ENCODE measurements at regions not wholly inside any gene's neighbourhood (a gene's known extent, or its start where the extent isn't known, plus 50 kb on each side); places are given as distances from the start of the nearest gene placed in this dataset.

- no peaks in the 10 kb centered on the region for H3K36me3 ChIP-seq (ENCODE audit: control insufficient read depth in 2 of 2, extremely low read depth in 1 of 2, insufficient read depth in 2 of 2, low read length in 2 of 2)
- dilution Hi-C loops (cut with MboI; ENCODE audit: extremely low pct_ligation_motif_present, low sequenced_read_pairs): no loop called here
- no peak overlapping the region for H3K4me2 ChIP-seq (ENCODE audit: control insufficient read depth, extremely low read depth, insufficient read depth, low read depth, low read length)
- FAIRE-seq (no peak), DNase-seq (ENCODE audit: low read depth, low spot score) (no peak)
- no peaks in the 10 kb centered on the region for H3K9me1 ChIP-seq (ENCODE audit: control insufficient read depth, extremely low read depth, insufficient read depth, low read length)
- TF ChIP-seq CTCF (optimal IDR thresholded peaks at IDR 0.05 in 1 of 3, IDR thresholded peaks at IDR 0.05 in 1 of 3, conservative IDR thresholded peaks at IDR 0.05 in 1 of 3; ENCODE audit: extremely low read depth in 1 of 3, insufficient read depth in 2 of 3, low read length in 3 of 3) (no peak), EZH2 (IDR thresholded peaks at IDR 0.05; ENCODE audit: low read length) (no peak)
- no peaks in the 10 kb centered on the region for H3K27me3 ChIP-seq (ENCODE audit: control insufficient read depth, extremely low read depth, insufficient read depth, low read length)
- H3K4me1 ChIP-seq (ENCODE audit: control insufficient read depth, extremely low read depth, insufficient read depth, low read length): peaks cover 10% of the 10 kb centered on the region
- no peaks in the 10 kb centered on the region for H3K79me2 ChIP-seq (ENCODE audit: control insufficient read depth, insufficient read depth, low read length)
- no peak overlapping the region for H3K9ac ChIP-seq (ENCODE audit: control insufficient read depth, extremely low read depth, insufficient read depth, low read length)
- no peaks in the 10 kb centered on the region for H4K20me1 ChIP-seq (ENCODE audit: control insufficient read depth, extremely low read depth, insufficient read depth, low read length)
- H3K4me3 ChIP-seq (ENCODE audit: control insufficient read depth in 2 of 3, extremely low read depth in 1 of 3, insufficient read depth in 2 of 3, low read depth in 1 of 3, low read length in 3 of 3): no peak overlapping the region
- H3K27ac ChIP-seq (ENCODE audit: control insufficient read depth, insufficient read depth, low read length): peak overlapping the region; percentile 83
- no peak overlapping the region for H2AFZ ChIP-seq (ENCODE audit: control insufficient read depth, low read length)
- no peaks in the 10 kb centered on the region for H3K9me3 ChIP-seq (ENCODE audit: control insufficient read depth, low read depth, low read length)
These were observed 332.2 kb downstream of the DUSP6 start for GRCh38 chr12:89020121-89020480.

- H3K36me3 ChIP-seq (ENCODE audit: control insufficient read depth in 2 of 2, extremely low read depth in 1 of 2, insufficient read depth in 2 of 2, low read length in 2 of 2): no peaks in the 10 kb centered on the region
- H3K4me3 ChIP-seq (ENCODE audit: control insufficient read depth in 2 of 3, extremely low read depth in 1 of 3, insufficient read depth in 2 of 3, low read depth in 1 of 3, low read length in 3 of 3): peak overlapping the region; percentile 20 to 86 (median 54)
- DNase-seq (ENCODE audit: low read depth, low spot score): no peak
- TF ChIP-seq CTCF (optimal IDR thresholded peaks at IDR 0.05 in 1 of 3, IDR thresholded peaks at IDR 0.05 in 1 of 3, conservative IDR thresholded peaks at IDR 0.05 in 1 of 3; ENCODE audit: extremely low read depth in 1 of 3, insufficient read depth in 2 of 3, low read length in 3 of 3): peak; percentile 84 to 97 (median 96)
- no peak for TF ChIP-seq EZH2 (IDR thresholded peaks at IDR 0.05; ENCODE audit: low read length)
- H3K27me3 ChIP-seq (ENCODE audit: control insufficient read depth, extremely low read depth, insufficient read depth, low read length): no peaks in the 10 kb centered on the region
- H3K9ac ChIP-seq (ENCODE audit: control insufficient read depth, extremely low read depth, insufficient read depth, low read length): peak overlapping the region; percentile 70
- no peaks in the 10 kb centered on the region for H3K9me3 ChIP-seq (ENCODE audit: control insufficient read depth, low read depth, low read length)
- dilution Hi-C loops (cut with MboI; ENCODE audit: extremely low pct_ligation_motif_present, low sequenced_read_pairs): no loop called here
- H2AFZ ChIP-seq (ENCODE audit: control insufficient read depth, low read length): peak overlapping the region; percentile 96
- H3K79me2 ChIP-seq (ENCODE audit: control insufficient read depth, insufficient read depth, low read length): no peaks in the 10 kb centered on the region
- H3K4me2 ChIP-seq (ENCODE audit: control insufficient read depth, extremely low read depth, insufficient read depth, low read depth, low read length): peak overlapping the region; percentile 87
- FAIRE-seq: peak; percentile 95
- peak overlapping the region; percentile 83 for H3K27ac ChIP-seq (ENCODE audit: control insufficient read depth, insufficient read depth, low read length)
- H3K4me1 ChIP-seq (ENCODE audit: control insufficient read depth, extremely low read depth, insufficient read depth, low read length): peaks cover 10% of the 10 kb centered on the region
- no peaks in the 10 kb centered on the region for H3K9me1 ChIP-seq (ENCODE audit: control insufficient read depth, extremely low read depth, insufficient read depth, low read length)
- no peaks in the 10 kb centered on the region for H4K20me1 ChIP-seq (ENCODE audit: control insufficient read depth, extremely low read depth, insufficient read depth, low read length)
These were observed 332.7 kb downstream of the DUSP6 start for GRCh38 chr12:89019439-89020120.
